ENCODE measurements at regions not wholly inside any gene's neighbourhood (a gene's known extent, or its start where the extent isn't known, plus 50 kb on each side); places are given as distances from the start of the nearest gene placed in this dataset.

DNA sequence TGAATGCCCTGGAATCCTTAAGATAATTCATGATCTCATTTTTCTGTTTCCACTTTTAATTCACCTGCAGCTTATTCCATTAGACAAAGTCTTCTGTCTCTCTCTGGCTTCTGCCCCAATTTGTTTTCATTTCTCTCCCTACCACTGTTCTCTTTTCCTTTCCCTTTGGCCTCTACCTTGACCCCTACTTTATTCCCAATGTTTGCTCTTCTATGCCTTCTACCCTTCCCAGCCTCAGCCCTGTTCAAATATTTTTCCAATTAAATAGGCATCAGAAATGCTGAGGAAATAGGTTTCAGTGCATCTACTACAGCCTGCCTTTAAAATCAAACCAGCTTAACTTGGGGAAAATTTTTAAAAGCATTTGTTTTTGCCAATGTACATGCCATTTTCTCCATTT, 443.7 kb upstream of the CWC22 start:
- TF ChIP-seq, protein P1, sequence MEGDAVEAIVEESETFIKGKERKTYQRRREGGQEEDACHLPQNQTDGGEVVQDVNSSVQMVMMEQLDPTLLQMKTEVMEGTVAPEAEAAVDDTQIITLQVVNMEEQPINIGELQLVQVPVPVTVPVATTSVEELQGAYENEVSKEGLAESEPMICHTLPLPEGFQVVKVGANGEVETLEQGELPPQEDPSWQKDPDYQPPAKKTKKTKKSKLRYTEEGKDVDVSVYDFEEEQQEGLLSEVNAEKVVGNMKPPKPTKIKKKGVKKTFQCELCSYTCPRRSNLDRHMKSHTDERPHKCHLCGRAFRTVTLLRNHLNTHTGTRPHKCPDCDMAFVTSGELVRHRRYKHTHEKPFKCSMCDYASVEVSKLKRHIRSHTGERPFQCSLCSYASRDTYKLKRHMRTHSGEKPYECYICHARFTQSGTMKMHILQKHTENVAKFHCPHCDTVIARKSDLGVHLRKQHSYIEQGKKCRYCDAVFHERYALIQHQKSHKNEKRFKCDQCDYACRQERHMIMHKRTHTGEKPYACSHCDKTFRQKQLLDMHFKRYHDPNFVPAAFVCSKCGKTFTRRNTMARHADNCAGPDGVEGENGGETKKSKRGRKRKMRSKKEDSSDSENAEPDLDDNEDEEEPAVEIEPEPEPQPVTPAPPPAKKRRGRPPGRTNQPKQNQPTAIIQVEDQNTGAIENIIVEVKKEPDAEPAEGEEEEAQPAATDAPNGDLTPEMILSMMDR (IDR thresholded peaks at IDR 0.05): no peak
- TF ChIP-seq TCF7L2 (IDR thresholded peaks at IDR 0.05; ENCODE audit: low read depth, low read length) (no peak), SIN3A (IDR thresholded peaks at IDR 0.05; ENCODE audit: borderline replicate concordance, insufficient read depth, low read depth, low read length) (no peak), POLR2AphosphoS5 (IDR thresholded peaks at IDR 0.05; ENCODE audit: low read depth, low read length) (no peak)
